Superior temporal gyrus (tissue), 1 donor: ENCODE measurements at regions not wholly inside any gene's neighbourhood (a gene's known extent, or its start where the extent isn't known, plus 50 kb on each side); places are given as distances from the start of the nearest gene placed in this dataset.

ENCODE experiments used
- DNase-seq: peaks from one replicate; pipeline ENCODE4 v3.0.0-alpha.2; 2016; ENCODE audit errors: extremely low spot score

DNA sequence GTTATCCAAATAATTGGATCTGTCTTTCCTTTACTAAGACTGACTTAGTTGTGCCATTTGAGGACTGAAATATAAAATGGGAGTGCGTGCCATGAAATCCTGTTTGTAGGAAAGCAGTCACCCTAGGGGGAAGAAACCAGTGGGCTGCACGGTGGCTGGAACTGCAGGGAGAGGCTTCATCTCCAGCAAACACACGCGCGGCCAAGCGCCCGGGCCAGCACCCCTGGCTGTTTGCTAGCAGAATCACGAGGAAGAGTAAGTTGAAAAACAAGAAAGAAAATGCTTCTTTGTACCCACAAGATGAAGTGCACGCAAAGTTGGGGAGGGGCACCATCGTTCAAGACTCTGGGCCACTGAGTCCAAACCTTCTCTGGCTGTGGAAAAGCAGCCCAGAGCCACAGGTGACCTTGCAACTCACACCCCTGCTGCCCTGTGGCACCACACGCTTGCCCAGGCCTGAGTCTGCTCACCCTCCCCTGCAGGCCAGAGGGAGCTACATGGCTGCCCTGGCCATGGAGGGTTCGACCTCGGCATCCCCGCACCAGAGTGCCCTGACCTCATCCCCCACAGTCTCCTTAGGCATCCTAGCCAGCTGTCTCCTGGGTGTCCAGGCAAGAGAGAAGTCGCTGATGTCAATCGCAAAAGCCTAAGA lies 55.2 kb downstream of the IRX2 start:
- DNase-seq: no peak

- DNase-seq: no peak
Observed at GRCh38 chr5:2695200-2695891, 56.1 kb downstream of the IRX2 start.

GRCh38 chr5:2691530-2691929 lies 59.9 kb downstream of the IRX2 start:
- DNase-seq: no peak

- DNase-seq: no peak
Observed at GRCh38 chr5:2690293-2690692, 61.2 kb downstream of the IRX2 start.

DNA sequence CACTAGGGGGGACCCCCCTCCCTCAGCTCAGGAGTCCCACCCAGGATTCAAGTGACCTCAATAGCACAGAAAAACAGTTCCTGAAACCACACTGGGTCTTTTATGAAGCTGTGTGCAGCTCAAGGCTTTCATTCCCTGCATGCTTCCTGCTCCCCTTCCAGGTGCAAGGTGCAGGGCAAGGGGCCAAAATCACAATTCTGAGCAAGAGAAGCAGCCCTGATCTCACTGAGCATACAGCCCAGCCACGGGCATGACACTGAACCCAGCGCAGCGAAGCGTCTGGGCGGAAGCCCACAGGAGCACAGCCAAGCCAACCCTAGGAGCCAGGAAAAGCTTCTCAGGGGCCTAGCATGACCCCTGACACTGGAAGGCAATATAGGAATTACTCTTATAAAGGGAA lies 62.9 kb downstream of the IRX2 start:
- no peak for DNase-seq

GRCh38 chr5:2687746-2688145 lies 63.7 kb downstream of the IRX2 start:
- DNase-seq: no peak

DNA sequence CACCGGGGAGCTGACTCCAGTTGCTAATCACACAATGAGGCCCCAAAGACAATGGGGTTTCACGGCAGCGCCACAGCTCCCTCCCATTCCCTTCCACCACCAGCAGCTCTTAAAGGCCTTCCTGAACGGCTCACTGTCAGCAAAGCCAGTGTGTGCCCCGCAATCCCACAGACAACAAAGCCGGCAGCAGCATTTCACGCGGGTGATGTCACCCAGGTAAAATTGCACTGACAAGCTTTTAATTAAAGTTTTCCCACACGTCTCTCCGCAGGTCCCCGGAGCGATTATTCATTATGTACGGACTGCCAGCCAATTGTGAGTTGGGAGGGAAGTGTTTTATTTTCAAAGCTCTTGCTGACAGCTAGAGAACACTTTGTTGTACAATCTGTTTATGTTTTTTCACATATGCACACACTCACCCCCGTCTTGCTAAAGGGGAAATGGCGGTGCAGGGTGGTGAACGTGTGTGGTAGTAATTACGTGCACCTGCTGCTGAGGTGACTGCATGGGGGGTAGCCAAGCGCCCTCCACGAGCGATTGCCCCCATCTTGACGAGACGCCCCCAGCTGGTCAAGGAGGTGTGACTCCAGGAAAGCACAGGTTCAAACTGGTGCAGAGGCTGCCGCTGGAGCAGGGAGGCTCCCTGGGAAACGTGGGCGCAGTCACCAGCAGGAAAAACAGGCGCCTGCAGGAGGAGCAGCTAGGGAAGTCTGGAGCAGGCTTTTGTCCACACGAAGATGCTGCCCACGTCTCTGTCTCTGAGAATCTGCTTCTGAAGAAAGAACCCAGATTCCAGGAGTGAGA lies 65.0 kb downstream of the IRX2 start:
- no peak for DNase-seq

DNA sequence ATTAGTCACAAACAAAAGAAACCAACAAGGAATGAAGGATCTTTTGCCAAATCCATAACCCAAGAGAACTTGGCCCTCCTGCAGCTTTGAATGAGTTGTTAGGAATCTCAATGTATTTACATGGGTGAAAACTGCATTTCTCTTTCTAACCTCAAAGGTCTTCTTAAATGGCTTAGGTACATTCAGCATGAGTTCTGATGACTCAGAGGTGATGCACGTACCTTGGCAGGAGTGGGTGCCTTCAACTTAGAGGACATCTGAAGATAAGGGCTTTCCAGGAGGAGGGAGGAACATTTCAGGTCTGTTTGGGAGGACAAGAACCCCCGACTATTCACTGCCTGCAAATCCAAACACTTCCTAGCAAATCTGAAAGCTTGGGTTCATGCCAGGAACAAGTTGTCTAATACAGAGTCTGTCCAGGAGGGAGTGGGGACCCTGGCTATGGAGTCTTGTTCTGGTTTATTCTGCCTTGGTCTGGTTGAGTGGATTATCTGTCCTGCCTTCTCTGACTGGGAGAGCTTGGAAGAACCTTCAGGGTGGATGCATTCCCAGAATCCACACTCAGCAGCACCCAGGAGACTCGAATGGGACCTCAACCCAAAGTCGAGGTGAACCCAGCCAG lies 65.7 kb downstream of the IRX2 start:
- DNase-seq: no peak

DNA sequence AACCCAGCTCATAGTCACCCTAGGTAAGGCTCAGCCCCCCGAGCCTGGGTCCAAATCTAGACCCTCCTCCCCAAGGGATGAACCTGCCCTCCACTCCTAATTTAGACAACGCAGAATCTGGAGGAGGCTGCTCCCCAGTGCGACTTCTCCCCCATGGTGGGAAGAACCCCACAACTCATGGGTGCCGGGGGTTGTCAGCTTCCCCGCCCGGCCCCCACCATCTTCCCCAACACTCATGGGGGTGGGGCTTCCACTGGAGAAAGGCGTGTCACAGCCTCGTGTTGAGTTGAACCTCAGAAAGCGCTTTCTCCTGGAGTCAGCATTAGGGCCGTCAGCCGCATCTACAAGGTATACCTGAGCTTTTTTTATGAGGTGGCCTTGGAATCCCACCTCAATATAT lies 66.9 kb downstream of the IRX2 start:
- DNase-seq: no peak

DNA sequence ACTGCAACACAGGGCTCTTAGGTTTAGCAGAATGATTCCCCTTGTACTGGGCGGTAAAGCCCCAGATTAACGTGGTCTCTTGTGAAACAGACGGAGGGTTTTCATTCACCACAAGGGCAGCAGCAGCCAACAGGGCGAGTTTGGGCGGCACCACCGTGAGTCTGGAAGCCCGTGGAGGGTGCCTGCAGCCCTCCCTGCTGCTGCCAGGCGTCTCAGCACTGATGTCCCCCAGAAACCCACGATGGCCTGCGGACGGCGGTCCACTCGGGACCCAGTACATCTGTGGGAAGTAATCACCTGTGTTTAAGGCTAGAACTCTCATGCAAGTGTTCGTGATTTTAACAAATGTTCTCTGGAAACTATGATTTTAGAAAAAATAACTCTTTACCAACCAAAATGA lies 67.8 kb downstream of the IRX2 start:
- no peak for DNase-seq

DNA sequence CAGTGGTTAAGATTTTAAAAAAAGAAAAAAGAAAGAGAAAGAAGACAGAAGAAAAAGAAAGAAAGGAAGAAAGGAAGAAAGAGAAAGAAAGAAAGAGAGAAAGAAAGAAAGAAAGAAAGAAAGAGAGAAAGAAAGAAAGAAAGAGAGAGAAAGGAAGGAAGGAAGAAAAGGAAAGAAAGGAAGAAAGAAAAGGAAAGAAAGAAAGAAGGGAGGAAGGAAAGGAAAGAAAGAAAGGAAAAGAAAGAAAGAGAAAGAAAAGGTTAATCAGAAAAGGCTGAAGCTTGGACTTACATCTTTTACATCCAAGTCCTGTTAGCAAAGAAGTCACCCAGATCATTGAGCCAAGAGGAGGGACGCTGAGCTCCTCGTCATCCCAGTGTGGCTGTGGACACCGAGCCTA lies 70.0 kb downstream of the IRX2 start:
- no peak for DNase-seq

DNA sequence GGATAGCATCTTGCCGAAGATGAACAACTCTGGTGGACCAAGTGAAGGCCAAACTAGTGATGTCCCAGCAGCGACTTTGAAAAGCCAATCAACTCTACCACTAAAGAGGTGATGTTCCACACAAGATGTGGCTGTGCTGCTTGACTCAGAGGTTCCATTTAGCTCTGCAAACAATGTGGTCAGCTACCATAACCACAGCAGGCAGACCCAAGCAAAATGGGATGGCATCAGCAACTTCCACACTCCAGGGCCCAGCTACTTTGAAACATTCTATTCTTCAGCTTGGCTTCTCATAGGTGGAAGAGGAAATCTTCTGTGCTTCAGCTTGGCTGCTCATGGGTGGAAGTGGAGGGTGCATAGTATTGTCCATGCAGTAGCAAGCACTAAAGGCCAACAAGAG lies 70.5 kb downstream of the IRX2 start:
- DNase-seq: no peak

GRCh38 chr5:2677689-2678088 lies 73.8 kb downstream of the IRX2 start:
- DNase-seq: no peak

DNA sequence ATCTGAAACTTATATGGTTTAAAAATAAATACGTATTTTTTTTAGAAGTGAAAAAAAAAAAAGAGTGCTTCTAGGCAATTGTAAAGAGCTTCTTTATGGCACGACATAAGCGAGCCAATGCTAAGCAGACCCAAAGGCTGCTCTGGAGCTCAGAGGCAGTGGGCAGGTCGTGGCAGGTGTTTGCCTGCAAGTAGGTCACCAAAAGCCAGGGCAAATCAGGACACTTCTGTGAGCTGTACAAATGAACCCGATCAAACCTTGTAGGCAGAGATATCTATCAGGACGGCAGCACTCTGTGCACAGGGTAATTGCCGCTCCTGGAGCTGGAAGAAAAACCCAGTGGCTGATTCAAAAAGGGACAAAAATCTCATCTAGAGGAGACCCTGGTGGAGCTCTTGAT lies 75.9 kb downstream of the IRX2 start:
- no peak for DNase-seq

DNA sequence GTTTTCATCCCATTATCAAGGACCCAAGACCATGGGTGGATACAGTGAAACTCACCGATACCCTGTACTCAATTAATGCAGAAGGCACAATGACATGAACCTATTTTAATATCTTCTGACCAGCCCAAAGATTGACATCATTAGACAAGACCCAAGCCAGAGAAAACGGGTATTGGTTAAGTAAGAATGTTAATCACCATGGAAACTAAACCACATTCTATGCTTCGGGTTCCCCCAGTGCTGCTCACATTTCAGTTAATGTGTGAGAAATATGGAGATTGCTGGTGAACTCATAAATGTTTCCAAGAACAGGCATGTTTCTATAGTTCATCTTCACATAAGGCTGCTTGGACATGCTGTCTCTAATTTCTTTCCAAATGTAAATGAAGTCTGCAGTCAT lies 77.0 kb downstream of the IRX2 start:
- DNase-seq: no peak

DNA sequence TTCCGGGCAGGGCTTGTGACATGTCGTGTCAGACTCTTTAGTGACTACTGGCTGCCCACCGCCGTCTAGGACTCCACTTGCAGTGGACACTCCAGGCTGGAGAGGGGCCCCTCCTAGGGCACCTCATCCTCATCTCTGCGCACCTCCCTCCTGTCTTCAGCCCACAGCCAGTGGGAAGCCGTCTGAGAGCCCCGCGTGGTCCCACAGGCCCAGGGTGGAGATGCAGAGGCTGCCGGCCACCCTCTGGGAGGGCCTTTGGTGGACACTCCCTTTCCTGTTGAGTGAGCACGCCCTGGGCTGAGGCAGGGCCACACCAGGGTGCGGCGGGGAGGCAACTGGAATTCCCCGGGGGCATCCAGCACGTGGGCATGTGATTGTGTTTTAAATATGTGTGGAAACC lies 80.5 kb downstream of the IRX2 start:
- DNase-seq: no peak

DNA sequence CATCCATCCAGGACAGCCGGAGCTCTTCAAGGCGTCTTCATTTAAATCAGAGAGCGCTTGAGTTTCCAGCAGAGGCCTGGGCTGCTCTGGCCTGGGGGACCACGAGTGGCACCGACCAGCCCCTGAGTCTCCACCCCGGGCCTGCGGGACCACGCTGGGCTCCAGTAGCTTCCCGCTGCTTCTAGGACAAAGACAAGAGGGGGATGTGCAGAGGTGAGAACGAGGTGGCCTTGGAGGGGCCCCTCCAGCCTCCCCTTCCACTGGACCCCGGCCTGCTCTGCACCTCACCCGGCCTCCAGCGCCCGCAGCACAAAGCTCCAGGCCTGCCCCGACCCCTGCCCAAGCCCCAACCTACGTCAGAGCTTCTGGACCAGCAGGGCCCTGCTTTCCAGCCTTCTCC lies 81.6 kb downstream of the IRX2 start:
- DNase-seq: no peak

DNA sequence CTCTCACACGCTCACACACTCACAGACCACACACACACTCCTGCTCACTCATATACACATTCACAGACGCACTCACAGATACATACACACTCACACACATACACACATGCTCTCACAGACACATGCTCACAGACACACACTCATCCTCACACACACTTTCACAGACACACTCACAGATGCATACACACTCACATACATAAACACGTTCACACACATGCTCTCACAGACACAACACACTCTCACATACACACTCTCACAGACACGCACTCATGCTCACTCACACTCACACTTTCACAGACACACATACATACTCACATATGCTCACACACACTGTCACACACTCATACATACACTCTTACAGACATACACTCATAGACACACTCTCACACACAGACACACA lies 82.2 kb downstream of the IRX2 start:
- no peak for DNase-seq

DNA sequence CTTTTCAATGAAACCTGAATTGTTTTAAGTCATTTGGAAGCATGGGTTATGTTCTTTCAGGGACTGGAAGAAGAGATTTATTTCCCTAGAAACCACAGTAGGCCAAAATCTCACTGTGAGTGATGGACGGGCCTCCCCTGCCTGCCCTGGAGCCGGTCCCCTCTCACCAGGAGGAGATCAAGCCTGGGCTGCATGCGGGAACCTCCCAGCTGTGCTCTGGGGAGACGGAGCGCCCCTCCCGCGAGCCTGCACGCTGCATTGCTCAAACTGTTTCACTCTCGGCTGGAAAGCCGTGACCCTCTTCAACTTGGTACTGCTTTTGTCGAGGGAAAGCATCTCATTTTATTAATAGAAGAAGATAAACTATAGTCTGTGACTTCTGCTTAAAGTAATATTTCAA lies 85.4 kb downstream of the IRX2 start:
- no peak for DNase-seq

- no peak for DNase-seq
Observed at GRCh38 chr5:2663489-2663888, 88.0 kb downstream of the IRX2 start.

- DNase-seq: no peak
Observed at GRCh38 chr5:2660315-2660714, 91.2 kb downstream of the IRX2 start.

DNA sequence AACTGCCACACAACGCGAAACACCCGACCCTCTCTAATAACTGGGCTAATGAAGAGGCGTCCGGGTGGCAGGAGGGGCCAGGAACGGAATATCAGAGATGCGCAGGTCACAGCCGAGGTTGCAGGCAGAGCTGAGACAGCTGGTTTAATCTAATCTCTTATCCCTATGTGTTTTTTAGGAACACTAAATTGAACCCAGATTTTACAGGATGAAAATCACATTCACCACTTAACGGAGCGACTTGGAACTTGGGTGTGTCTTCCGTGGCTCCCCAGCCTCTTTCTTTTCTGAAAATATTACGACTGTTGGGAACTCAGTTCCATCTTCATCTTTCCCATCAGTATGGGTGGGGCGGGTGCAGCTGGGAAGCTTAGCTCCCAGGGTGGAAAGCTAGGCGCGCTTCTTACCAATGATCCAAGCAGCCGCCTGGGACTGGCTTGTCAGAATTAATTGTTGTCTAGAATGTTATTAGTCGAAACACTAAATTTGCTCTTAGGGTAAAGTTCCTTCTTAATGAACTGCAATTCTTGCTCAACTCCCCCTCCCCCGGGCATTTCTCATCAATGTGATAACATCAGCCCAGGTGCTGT lies 92.5 kb downstream of the IRX2 start:
- DNase-seq: no peak
